Psoas muscle (tissue), 7 donors: ENCODE measurements at regions not wholly inside any gene's neighbourhood (a gene's known extent, or its start where the extent isn't known, plus 50 kb on each side); places are given as distances from the start of the nearest gene placed in this dataset.

Experiments
- ATAC-seq, 4 donors: fragments of 200-7000 bp; cut with Tn5 transposase; one replicate each; pipeline ENCODE4 v1.9.1; 2020; ENCODE audit warnings: moderate library complexity in 3 of 4, mild to moderate bottlenecking in 2 of 4
- DNase-seq, 2 donors: peaks; one replicate each; pipeline ENCODE4 v3.0.0-alpha.2; 2020
- H3K27ac ChIP-seq: fragments of 200-600 bp; one replicate; pipeline ENCODE4 v1.8.0; 2022
- H3K27me3 ChIP-seq, 3 donors: fragments of 200-600 bp in 1 of 3; one replicate each; pipeline versions ENCODE4 v1.6.1 to v1.8.0; 2013 to 2022; ENCODE audit warnings: low read length in 2 of 3, mild to moderate bottlenecking in 2 of 3, moderate library complexity in 1 of 3; ENCODE audit not compliant: insufficient read depth in 3 of 3
- H3K36me3 ChIP-seq, 2 donors: fragments of 200-600 bp in 1 of 2; one replicate each; pipeline versions ENCODE4 v1.6.1 to v1.8.0; 2013 to 2022; ENCODE audit warnings: low read depth in 1 of 2, mild to moderate bottlenecking in 1 of 2, moderate library complexity in 1 of 2; ENCODE audit not compliant: insufficient read depth in 1 of 2
- H3K4me1 ChIP-seq: fragments of 200-600 bp; one replicate; pipeline ENCODE4 v1.8.0; 2022
- H3K4me3 ChIP-seq: fragments of 200-600 bp; one replicate; pipeline ENCODE4 v1.8.0; 2022; ENCODE audit warnings: mild to moderate bottlenecking
- H3K9me3 ChIP-seq: fragments of 200-600 bp; one replicate; pipeline ENCODE4 v1.8.0; 2022
- WGBS, 3 donors: extraction: QIAGEN DNeasy Blood & Tissue Kit; methylation state at CpG; one replicate each; pipeline versions ENCODE4 v1.1.6 to v1.1.7; 2013; 5-methylcytosine and 5-hydroxymethylcytosine counted together
- intact Hi-C, 2 donors: fragments of 100-400 bp; cut with DNase I; formaldehyde crosslinking; loops; one replicate each; pipeline versions ENCODE4 v1.11.0 to v1.14.2; 2022
- TF ChIP-seq, protein P1 (sequence below): fragments of 200-600 bp; IDR thresholded peaks from one replicate; pipeline ENCODE4 v1.8.0; 2022; ENCODE audit warnings: antibody characterized with exemption
- donor health status: healthy with polysubstance abuse.
- donor health status: DM: no; HTN: no; CAD: no; lungs with moderate emphysema.
- donor health status: Bipolar disorder and iron deficiency.
- donor health status: healthy.
- donor health status: DM: yes; HTN: yes; CAD: no.
- donor health status: DM: no; HTN: no; CAD: no.
- donor health status: DM: yes; HTN: yes; CAD: no.

DNA sequence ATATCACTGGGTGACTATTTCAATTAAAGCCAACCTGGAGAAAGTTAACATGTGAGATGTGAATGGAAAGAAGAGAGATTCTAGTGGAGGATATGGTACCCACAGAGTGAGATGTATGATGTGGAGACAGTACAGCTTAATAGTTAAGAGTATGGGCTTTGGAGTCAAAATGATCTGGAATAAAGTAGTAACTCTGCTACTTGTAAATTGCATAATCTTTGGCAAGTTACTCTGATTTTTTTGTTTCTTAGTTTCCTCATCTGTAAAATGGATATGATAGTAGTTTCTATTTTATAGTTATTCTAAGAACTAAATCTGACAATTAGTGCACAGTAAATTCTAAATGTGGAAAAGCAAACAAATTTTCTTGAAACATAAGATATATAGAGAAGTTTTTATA lies 79.2 kb downstream of the ISOC1 start:
- no peaks in the 10 kb centered on the region for H3K9me3 ChIP-seq
- TF ChIP-seq, protein P1, sequence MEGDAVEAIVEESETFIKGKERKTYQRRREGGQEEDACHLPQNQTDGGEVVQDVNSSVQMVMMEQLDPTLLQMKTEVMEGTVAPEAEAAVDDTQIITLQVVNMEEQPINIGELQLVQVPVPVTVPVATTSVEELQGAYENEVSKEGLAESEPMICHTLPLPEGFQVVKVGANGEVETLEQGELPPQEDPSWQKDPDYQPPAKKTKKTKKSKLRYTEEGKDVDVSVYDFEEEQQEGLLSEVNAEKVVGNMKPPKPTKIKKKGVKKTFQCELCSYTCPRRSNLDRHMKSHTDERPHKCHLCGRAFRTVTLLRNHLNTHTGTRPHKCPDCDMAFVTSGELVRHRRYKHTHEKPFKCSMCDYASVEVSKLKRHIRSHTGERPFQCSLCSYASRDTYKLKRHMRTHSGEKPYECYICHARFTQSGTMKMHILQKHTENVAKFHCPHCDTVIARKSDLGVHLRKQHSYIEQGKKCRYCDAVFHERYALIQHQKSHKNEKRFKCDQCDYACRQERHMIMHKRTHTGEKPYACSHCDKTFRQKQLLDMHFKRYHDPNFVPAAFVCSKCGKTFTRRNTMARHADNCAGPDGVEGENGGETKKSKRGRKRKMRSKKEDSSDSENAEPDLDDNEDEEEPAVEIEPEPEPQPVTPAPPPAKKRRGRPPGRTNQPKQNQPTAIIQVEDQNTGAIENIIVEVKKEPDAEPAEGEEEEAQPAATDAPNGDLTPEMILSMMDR = no peak
- DNase-seq (no peak), ATAC-seq (no peak)
- H3K36me3 ChIP-seq = no peaks in the 10 kb centered on the region
- H3K4me1 ChIP-seq = no peaks in the 10 kb centered on the region
- H3K4me3 ChIP-seq = no peak overlapping the region
- H3K27ac ChIP-seq = no peak overlapping the region
- intact Hi-C loops = loop anchor here (2.0 to 10.0 kb wide), 2 partner anchors 591 to 593 kb away; no protein-coding TSS in a partner anchor
- no peaks in the 10 kb centered on the region for H3K27me3 ChIP-seq

DNA sequence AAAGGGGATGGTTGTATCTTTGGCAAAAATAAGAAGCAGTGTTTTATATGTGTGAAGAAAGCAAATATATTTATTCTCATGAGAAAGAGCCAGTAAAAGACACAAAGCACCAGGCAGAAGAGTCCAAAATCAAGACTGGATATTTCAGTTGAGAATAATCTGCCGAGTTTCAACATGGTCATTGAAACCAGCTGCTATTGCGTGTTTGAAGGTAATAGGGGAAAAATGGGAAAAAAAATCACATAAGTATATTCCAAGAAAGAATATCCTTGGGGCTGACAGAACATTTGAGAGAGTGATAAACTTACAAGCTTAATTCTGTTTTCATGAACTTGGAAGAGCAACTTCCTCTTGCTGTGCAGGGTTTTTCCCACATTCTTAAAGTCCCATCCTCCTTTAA lies 79.9 kb downstream of the ISOC1 start:
- H3K4me1 ChIP-seq = no peaks in the 10 kb centered on the region
- H3K27ac ChIP-seq = no peak overlapping the region
- H3K27me3 ChIP-seq = no peaks in the 10 kb centered on the region
- TF ChIP-seq, protein P1 = no peak
- H3K4me3 ChIP-seq = no peak overlapping the region
- H3K9me3 ChIP-seq = no peaks in the 10 kb centered on the region
- H3K36me3 ChIP-seq = no peaks in the 10 kb centered on the region
- intact Hi-C loops = loop anchor here in 1 of 2 donors (10.0 kb wide), 1 partner anchor 590 kb away; no protein-coding TSS in a partner anchor
- no peak for DNase-seq
- no peak for ATAC-seq
- 56 to 79% (median 60%) methylated on average over 2 of the region's 2 CpGs for WGBS, 3 donors

DNA sequence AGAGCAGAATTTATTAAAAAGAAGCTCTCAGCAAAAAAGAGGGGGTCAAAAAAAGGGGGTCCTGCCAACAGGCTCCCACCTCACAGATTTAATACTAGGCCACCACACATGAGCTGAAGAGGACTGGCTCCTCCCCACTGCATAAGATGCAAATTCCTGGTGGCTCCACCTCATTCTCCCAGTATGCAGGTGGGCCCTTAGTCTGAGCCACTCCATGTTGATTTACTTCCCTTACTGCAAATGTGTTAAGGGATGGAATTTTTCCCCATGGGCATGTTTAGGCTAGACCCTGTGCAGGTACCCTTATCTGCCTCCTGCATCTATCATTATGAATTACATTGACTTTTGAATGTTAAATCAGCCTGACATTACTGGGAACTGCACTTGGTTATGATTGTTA lies 82.9 kb downstream of the ISOC1 start:
- Histone ChIP-seq H3K4me1 (no peaks in the 10 kb centered on the region), H3K9me3 (no peaks in the 10 kb centered on the region), H3K27ac (no peak overlapping the region), H3K36me3 (no peaks in the 10 kb centered on the region), H3K27me3 (no peaks in the 10 kb centered on the region), H3K4me3 (no peak overlapping the region)
- no peak for DNase-seq
- TF ChIP-seq, protein P1 = no peak
- no peak for ATAC-seq
- intact Hi-C loops = loop anchor here in 1 of 2 donors (10.0 kb wide), 1 partner anchor 587 kb away; no protein-coding TSS in a partner anchor

DNA sequence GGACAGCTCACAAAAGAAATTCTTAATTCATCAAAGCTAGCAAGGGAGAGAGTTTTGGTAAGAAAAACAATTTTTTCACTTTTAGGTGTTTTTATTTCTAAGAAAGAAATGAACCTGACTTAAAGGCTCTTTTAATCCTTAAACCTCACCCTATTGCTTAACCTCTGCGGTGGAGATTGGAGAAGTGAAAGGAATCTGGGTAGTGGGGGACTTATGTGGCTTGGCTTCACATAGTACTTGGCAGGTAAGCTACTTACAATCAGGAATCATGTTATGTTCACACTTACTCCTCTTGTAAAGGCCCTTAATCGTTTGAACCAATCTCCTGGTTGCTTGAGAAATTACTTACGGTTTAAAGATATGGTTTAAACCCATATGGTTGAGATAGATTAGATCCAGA lies 104.8 kb downstream of the ISOC1 start:
- 82 to 87% (median 83%) methylated on average over 3 of the region's 3 CpGs for WGBS, 3 donors
- no peak for ATAC-seq
- Histone ChIP-seq H3K4me1 (no peaks in the 10 kb centered on the region), H3K27ac (no peak overlapping the region), H3K9me3 (no peaks in the 10 kb centered on the region), H3K27me3 (no peaks in the 10 kb centered on the region), H3K36me3 (no peaks in the 10 kb centered on the region), H3K4me3 (no peak overlapping the region)
- intact Hi-C loops = no loop called here
- DNase-seq = no peak
- TF ChIP-seq, protein P1 = no peak

DNA sequence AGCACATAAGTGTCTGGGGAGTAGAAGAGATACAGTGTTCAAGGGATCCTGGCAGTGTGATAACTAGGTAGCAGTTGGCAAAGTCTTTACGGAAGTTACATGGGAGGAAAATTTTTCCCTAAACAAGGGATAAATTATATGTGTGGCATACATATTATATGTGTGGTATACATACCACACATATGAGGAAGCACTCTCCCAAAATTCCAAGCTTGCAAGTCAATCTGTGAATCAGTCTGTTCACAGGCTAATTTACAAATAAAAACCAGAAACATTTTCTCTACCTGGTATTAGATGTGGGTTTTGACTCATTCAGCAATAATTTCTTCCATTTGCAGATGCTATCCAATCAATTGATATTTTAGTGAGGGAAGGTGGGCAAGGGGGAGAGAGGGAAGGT lies 110.0 kb downstream of the ISOC1 start:
- ATAC-seq (no peak), DNase-seq (no peak)
- Histone ChIP-seq H3K9me3 (peaks cover 2% of the 10 kb centered on the region), H3K4me3 (no peak overlapping the region), H3K27me3 (no peaks in the 10 kb centered on the region), H3K36me3 (no peaks in the 10 kb centered on the region), H3K4me1 (no peaks in the 10 kb centered on the region), H3K27ac (no peak overlapping the region)
- TF ChIP-seq, protein P1 = no peak
- WGBS, 3 donors = 89 to 95% (median 94%) methylated on average over 1 of the region's 1 CpG
- intact Hi-C loops = no loop called here
